SJSA1 (cell line): ENCODE measurements at regions not wholly inside any gene's neighbourhood (a gene's known extent, or its start where the extent isn't known, plus 50 kb on each side); places are given as distances from the start of the nearest gene placed in this dataset.

Experiments used
- DNase-seq, 2 experiments: peaks; one replicate each; pipeline ENCODE4 v3.0.0-alpha.2; 2015 to 2020; ENCODE audit warnings: low spot score in 2 of 2, low read depth in 1 of 2
- H3K27ac ChIP-seq: fragments of 250-450 bp; sonication (Bioruptor Pico); 2 replicates; pipeline ENCODE4 v1.5.1; 2020; ENCODE audit warnings: mild to moderate bottlenecking, moderate library complexity
- H3K27me3 ChIP-seq: fragments of 250-450 bp; sonication (Bioruptor Pico); replicated peaks from 2 replicates; pipeline ENCODE4 v1.5.1; 2020; ENCODE audit warnings: mild to moderate bottlenecking, moderate library complexity
- H3K36me3 ChIP-seq: fragments of 250-450 bp; sonication (Bioruptor Pico); 2 replicates; pipeline ENCODE4 v1.5.1; 2020; ENCODE audit warnings: mild to moderate bottlenecking
- H3K4me1 ChIP-seq: fragments of 250-450 bp; sonication (Bioruptor Pico); replicated peaks from 2 replicates; pipeline ENCODE4 v1.6.1; 2021; ENCODE audit warnings: mild to moderate bottlenecking
- H3K4me3 ChIP-seq: fragments of 250-450 bp; sonication (Bioruptor Pico); 2 replicates; pipeline ENCODE4 v1.5.1; 2020; ENCODE audit warnings: mild to moderate bottlenecking
- H3K9me3 ChIP-seq: fragments of 250-450 bp; sonication (Bioruptor Pico); replicated peaks from 2 replicates; pipeline ENCODE4 v1.5.1; 2020; ENCODE audit warnings: mild to moderate bottlenecking

GRCh38 chr2:104649866-104650265, 204.0 kb upstream of the POU3F3 start:
- H3K9me3 ChIP-seq: no peaks in the 10 kb centered on the region
- H3K4me3 ChIP-seq: no peak overlapping the region
- H3K27ac ChIP-seq: no peak overlapping the region
- DNase-seq: no peak
- no peaks in the 10 kb centered on the region for H3K36me3 ChIP-seq
- peaks cover 6% of the 10 kb centered on the region; the same call in 1 of the 2 replicates for H3K27me3 ChIP-seq
- H3K4me1 ChIP-seq: no peaks in the 10 kb centered on the region

- no peaks in the 10 kb centered on the region for H3K36me3 ChIP-seq
- H3K4me3 ChIP-seq: no peak overlapping the region
- H3K27ac ChIP-seq: no peak overlapping the region
- no peaks in the 10 kb centered on the region for H3K9me3 ChIP-seq
- no peaks in the 10 kb centered on the region for H3K4me1 ChIP-seq
- DNase-seq: no peak
- H3K27me3 ChIP-seq: peaks cover 6% of the 10 kb centered on the region; the same call in 1 of the 2 replicates
These were observed 203.4 kb upstream of the POU3F3 start for GRCh38 chr2:104650405-104650996.

GRCh38 chr2:104654811-104655210, 199.1 kb upstream of the POU3F3 start:
- Histone ChIP-seq H3K27ac (no peak overlapping the region), H3K36me3 (no peaks in the 10 kb centered on the region), H3K27me3 (peaks cover 6% of the 10 kb centered on the region; the same call in 1 of the 2 replicates), H3K4me3 (no peak overlapping the region), H3K9me3 (no peaks in the 10 kb centered on the region), H3K4me1 (no peaks in the 10 kb centered on the region)
- no peak for DNase-seq

- no peaks in the 10 kb centered on the region for H3K9me3 ChIP-seq
- H3K4me3 ChIP-seq: no peak overlapping the region
- H3K27ac ChIP-seq: no peak overlapping the region
- no peaks in the 10 kb centered on the region for H3K36me3 ChIP-seq
- DNase-seq: no peak
- H3K27me3 ChIP-seq: 0 out of 2 replicates have a peak, but pooled peaks cover 7% of the 10 kb centered on the region
- no peaks in the 10 kb centered on the region for H3K4me1 ChIP-seq
These were observed 197.2 kb upstream of the POU3F3 start for GRCh38 chr2:104656571-104657163.

GRCh38 chr2:104658144-104658835, 195.6 kb upstream of the POU3F3 start:
- no peak overlapping the region for H3K4me3 ChIP-seq
- no peak overlapping the region for H3K27ac ChIP-seq
- no peaks in the 10 kb centered on the region for H3K36me3 ChIP-seq
- no peak for DNase-seq
- H3K4me1 ChIP-seq: no peaks in the 10 kb centered on the region
- H3K27me3 ChIP-seq: 0 out of 2 replicates have a peak, but pooled peaks cover 4% of the 10 kb centered on the region
- H3K9me3 ChIP-seq: no peaks in the 10 kb centered on the region

- Histone ChIP-seq H3K9me3 (no peaks in the 10 kb centered on the region), H3K27me3 (0 out of 2 replicates have a peak, but pooled peaks cover 4% of the 10 kb centered on the region), H3K4me1 (no peaks in the 10 kb centered on the region), H3K27ac (no peak overlapping the region), H3K4me3 (no peak overlapping the region), H3K36me3 (no peaks in the 10 kb centered on the region)
- DNase-seq: no peak
These were observed 194.9 kb upstream of the POU3F3 start for GRCh38 chr2:104658904-104659591.

GRCh38 chr2:104660991-104661390, 192.9 kb upstream of the POU3F3 start:
- Histone ChIP-seq H3K4me1 (no peaks in the 10 kb centered on the region), H3K4me3 (no peak overlapping the region), H3K27me3 (0 out of 2 replicates have a peak, but pooled peaks cover 4% of the 10 kb centered on the region), H3K9me3 (no peaks in the 10 kb centered on the region), H3K36me3 (no peaks in the 10 kb centered on the region), H3K27ac (no peak overlapping the region)
- no peak for DNase-seq

- Histone ChIP-seq H3K27me3 (peaks cover 6% of the 10 kb centered on the region; the same call in 1 of the 2 replicates), H3K4me3 (no peak overlapping the region), H3K4me1 (no peaks in the 10 kb centered on the region), H3K27ac (no peak overlapping the region), H3K36me3 (no peaks in the 10 kb centered on the region), H3K9me3 (no peaks in the 10 kb centered on the region)
- DNase-seq: no peak
These were observed 189.2 kb upstream of the POU3F3 start for GRCh38 chr2:104664672-104665071.

- DNase-seq: no peak
- Histone ChIP-seq H3K36me3 (no peaks in the 10 kb centered on the region), H3K27ac (no peak overlapping the region), H3K9me3 (no peaks in the 10 kb centered on the region), H3K4me3 (no peak overlapping the region), H3K27me3 (peaks cover 2% of the 10 kb centered on the region; the same call in 1 of the 2 replicates), H3K4me1 (no peaks in the 10 kb centered on the region)
These were observed 185.3 kb upstream of the POU3F3 start for GRCh38 chr2:104668631-104669030.

- Histone ChIP-seq H3K4me1 (no peaks in the 10 kb centered on the region), H3K27ac (no peak overlapping the region), H3K36me3 (no peaks in the 10 kb centered on the region), H3K27me3 (no peaks in the 10 kb centered on the region), H3K4me3 (no peak overlapping the region), H3K9me3 (no peaks in the 10 kb centered on the region)
- DNase-seq: no peak
These were observed 180.7 kb upstream of the POU3F3 start for GRCh38 chr2:104673225-104673624.

- Histone ChIP-seq H3K27ac (no peak overlapping the region), H3K4me1 (no peaks in the 10 kb centered on the region), H3K27me3 (no peaks in the 10 kb centered on the region), H3K9me3 (no peaks in the 10 kb centered on the region), H3K4me3 (no peak overlapping the region), H3K36me3 (no peaks in the 10 kb centered on the region)
- DNase-seq: no peak
These were observed 175.7 kb upstream of the POU3F3 start for GRCh38 chr2:104678181-104678580.

- Histone ChIP-seq H3K9me3 (no peaks in the 10 kb centered on the region), H3K27me3 (no peaks in the 10 kb centered on the region), H3K36me3 (no peaks in the 10 kb centered on the region), H3K4me1 (no peaks in the 10 kb centered on the region), H3K4me3 (no peak overlapping the region), H3K27ac (no peak overlapping the region)
- DNase-seq: no peak
These were observed 168.3 kb upstream of the POU3F3 start for GRCh38 chr2:104685591-104685990.

- Histone ChIP-seq H3K4me3 (no peak overlapping the region), H3K9me3 (no peaks in the 10 kb centered on the region), H3K4me1 (no peaks in the 10 kb centered on the region), H3K27me3 (no peaks in the 10 kb centered on the region), H3K36me3 (no peaks in the 10 kb centered on the region), H3K27ac (no peak overlapping the region)
- no peak for DNase-seq
These were observed 166.8 kb upstream of the POU3F3 start for GRCh38 chr2:104687147-104687546.
